SJCRH30 (cell line): ENCODE measurements at regions not wholly inside any gene's neighbourhood (a gene's known extent, or its start where the extent isn't known, plus 50 kb on each side); places are given as distances from the start of the nearest gene placed in this dataset.
"Not testable (repeated sequence)": the region's sequence is repeated elsewhere in the genome, so short reads cannot be mapped to it uniquely, and the experiment has no call there.

Source experiments
- DNase-seq, 2 experiments: peaks; one replicate each; pipeline ENCODE4 v3.0.0-alpha.2; 2015 to 2020
- H3K27ac ChIP-seq: fragments of 250-450 bp; sonication (Bioruptor Pico); 2 replicates; pipeline ENCODE4 v1.5.1; 2020; ENCODE audit warnings: mild to moderate bottlenecking, moderate library complexity
- H3K27me3 ChIP-seq: fragments of 250-450 bp; sonication (Bioruptor Pico); 2 replicates; pipeline ENCODE4 v1.5.1; 2020; ENCODE audit warnings: mild to moderate bottlenecking, moderate library complexity
- H3K36me3 ChIP-seq: fragments of 250-450 bp; sonication (Bioruptor Pico); 2 replicates; pipeline ENCODE4 v1.5.1; 2020; ENCODE audit warnings: mild to moderate bottlenecking, moderate library complexity
- H3K4me1 ChIP-seq: fragments of 250-450 bp; sonication (Bioruptor Pico); 2 replicates; pipeline ENCODE4 v1.5.1; 2020; ENCODE audit warnings: mild to moderate bottlenecking, moderate library complexity
- H3K4me3 ChIP-seq: fragments of 250-450 bp; sonication (Bioruptor Pico); 2 replicates; pipeline ENCODE4 v1.5.1; 2020; ENCODE audit warnings: mild to moderate bottlenecking, moderate library complexity
- H3K9me3 ChIP-seq: fragments of 250-450 bp; sonication (Bioruptor Pico); replicated peaks from 2 replicates; pipeline ENCODE4 v1.5.1; 2020; ENCODE audit warnings: mild to moderate bottlenecking, moderate library complexity

DNA sequence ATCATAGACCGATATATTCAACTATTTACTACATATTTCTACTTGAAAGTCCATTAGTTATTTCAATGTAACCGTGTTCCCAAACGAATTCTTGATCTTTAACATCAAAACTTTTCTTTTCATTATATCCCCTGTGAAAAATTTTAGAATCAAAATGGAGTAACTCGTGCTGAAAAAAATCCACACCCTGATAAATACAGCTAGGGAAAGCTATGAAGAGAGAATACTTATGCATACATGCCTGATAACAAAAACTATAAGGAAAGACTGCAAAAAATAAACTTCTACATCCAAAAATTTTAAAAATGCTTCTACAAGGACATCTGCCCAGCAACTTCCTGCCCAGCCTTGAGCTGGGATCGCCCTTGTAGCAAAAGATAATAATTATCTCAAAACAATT, 2458.3 kb upstream of the PCDH20 start:
- Histone ChIP-seq H3K27me3 (no peaks in the 10 kb centered on the region), H3K27ac (no peak overlapping the region), H3K36me3 (no peaks in the 10 kb centered on the region), H3K9me3 (no peaks in the 10 kb centered on the region; the same call in 1 of the 2 replicates), H3K4me1 (no peaks in the 10 kb centered on the region), H3K4me3 (no peak overlapping the region)
- no peak for DNase-seq

DNA sequence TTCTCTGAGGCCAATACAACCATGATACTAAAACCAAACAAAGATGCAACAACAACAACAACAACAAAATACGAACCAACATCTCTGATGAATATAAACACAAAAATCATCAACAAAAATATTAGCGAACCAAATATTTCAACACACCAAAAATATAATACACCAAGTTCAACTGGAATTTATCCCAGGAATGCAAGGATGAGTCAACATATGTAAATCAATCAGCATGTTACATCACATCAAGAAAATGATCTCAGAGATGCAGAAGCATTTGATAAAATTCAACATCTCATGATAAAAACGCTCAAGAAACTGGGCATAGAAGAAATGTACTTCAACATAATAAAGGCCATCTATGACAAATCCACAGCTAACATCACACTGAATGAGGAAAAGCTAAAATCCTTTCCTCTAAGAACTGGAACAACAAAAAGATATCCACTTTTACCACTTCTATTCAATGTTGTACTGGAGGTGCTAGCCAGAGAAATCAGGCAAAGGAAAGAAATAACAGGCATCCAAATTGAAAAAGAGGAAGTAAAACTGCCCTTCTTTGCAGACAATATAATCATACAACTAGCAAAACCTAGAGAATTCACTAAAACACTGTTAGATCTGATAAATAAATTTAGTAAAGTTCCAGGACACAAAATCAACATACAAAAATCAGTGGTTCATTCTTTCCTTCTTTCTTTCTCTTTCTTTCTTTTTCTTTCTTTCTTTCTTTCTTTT, 2448.7 kb upstream of the PCDH20 start:
- Histone ChIP-seq H3K27ac (no peak overlapping the region), H3K27me3 (no peaks in the 10 kb centered on the region), H3K36me3 (no peaks in the 10 kb centered on the region), H3K4me3 (no peak overlapping the region), H3K9me3 (no peaks in the 10 kb centered on the region), H3K4me1 (no peaks in the 10 kb centered on the region)
- DNase-seq = no peak

DNA sequence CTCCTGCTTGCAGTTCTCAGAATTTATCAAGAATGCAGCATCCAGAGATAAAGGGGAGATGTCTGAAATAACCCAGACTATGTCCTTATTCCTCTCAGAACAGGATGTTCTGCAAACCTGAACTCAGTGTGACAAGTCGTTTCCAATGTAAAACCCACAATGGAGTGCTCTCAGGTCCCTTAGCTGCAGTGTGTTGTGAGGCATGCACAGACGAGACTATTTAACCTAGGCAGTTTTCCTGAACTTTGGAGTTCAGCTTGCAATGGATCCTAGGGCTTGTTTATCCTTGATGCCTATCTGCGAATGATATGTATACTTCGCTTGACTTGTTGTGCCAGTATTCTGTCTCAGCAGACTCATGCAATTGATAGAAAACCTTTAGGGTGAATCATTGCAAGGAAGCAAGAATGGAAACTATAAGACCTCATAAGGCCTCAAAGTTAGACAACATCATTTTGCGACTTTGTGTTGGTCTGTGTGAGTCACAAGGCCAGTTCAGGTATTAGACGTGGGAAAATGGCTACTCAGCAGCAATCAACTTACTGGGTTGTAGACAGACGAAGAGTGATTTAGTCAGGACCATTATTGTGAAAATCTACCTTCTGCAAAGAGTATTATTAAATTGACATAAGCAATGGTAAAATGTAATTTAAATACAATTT, 2439.9 kb upstream of the PCDH20 start:
- no peak overlapping the region for H3K4me3 ChIP-seq
- no peaks in the 10 kb centered on the region for H3K9me3 ChIP-seq
- DNase-seq = no peak
- H3K27me3 ChIP-seq = no peaks in the 10 kb centered on the region
- no peaks in the 10 kb centered on the region for H3K4me1 ChIP-seq
- no peak overlapping the region for H3K27ac ChIP-seq
- H3K36me3 ChIP-seq = no peaks in the 10 kb centered on the region

DNA sequence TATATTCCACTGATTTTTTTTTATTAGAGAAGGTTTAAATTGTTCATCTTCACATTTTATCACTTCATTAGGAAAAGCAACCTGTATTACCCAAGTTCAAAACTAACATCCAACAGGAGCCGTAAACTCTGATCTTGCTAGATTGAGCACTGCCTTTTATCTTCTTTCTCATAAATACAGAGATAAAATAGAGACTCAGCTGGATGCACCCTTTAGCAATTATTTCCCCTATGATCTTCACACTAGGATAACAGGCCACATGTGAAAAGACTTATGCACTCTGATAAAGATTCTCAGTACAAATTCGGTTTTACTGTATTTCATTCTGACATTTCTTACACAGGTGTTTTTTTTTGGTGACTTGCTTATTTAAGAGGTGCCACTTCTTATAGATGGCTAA, 2438.2 kb upstream of the PCDH20 start:
- no peak for DNase-seq
- Histone ChIP-seq H3K36me3 (no peaks in the 10 kb centered on the region), H3K27me3 (no peaks in the 10 kb centered on the region), H3K27ac (no peak overlapping the region), H3K9me3 (no peaks in the 10 kb centered on the region), H3K4me3 (no peak overlapping the region), H3K4me1 (no peaks in the 10 kb centered on the region)

DNA sequence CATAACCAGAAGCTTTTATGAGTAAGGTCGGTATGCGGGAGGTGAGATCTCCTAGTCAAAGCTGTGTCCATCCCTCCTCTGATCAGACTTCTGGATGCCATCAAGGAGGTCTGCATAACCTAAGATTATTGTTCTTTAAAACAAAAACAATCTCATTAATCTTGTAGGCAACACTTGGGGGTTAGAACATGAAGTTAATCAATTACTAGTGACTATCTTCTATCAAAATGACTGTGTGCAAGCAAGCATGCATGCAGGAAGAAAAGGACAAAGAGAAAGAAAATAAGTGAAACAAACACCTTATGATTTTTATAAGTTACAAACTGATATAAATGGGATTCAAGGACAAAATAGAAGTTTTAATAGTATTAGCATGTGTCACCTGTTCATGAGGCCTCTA, 2435.9 kb upstream of the PCDH20 start:
- no peaks in the 10 kb centered on the region for H3K27me3 ChIP-seq
- H3K9me3 ChIP-seq = no peaks in the 10 kb centered on the region
- no peak overlapping the region for H3K27ac ChIP-seq
- H3K36me3 ChIP-seq = no peaks in the 10 kb centered on the region
- no peaks in the 10 kb centered on the region for H3K4me1 ChIP-seq
- DNase-seq = no peak
- no peak overlapping the region for H3K4me3 ChIP-seq

DNA sequence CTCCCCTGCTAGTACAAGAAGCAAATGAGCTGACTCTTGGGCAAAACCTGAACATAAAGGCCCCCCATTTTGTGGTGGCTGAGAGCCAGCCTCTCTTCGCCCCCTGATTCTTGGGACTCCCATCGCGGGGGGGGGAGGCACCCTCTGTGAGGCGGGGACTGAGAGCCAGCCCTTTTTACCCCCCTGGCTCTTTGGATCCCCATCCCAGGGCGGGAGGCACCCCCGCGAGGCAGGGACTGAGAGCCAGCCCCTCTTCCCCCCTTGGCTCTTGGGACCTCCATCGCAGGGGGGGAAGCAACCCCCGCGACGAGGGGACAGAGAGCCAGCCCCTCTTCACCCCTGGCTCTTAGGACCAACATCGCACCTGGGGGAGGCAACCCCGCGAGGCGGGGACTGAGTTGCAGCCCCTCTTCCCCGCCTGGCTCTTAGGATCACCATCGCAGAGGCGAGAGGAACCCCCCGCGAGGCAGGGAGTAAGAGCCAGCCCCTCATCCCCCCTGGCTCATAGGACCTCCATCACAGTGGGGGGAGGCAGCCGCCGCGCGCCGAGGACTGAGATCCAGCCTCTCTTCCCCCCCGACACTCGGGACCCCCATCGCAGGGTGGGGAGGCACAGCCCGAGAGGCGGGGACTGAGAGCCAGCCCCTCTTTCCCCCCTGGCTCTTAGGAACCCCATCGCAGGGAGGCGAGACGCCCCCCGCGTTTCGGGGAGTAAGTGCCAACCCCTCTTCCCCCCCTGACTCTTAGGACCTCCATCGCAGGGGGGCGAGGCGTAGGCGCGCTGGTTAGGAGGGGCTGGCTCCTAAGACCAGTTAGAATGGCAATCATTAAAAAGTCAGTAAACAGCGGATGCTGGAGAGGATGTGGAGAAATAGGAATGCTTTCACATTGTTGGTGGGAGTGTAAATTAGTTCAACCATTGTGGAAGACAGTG, 2428.4 kb upstream of the PCDH20 start:
- Histone ChIP-seq H3K9me3 (no peaks in the 10 kb centered on the region), H3K27ac (no peak overlapping the region), H3K4me3 (no peak overlapping the region), H3K36me3 (no peaks in the 10 kb centered on the region), H3K27me3 (no peaks in the 10 kb centered on the region), H3K4me1 (no peaks in the 10 kb centered on the region)
- DNase-seq = no peak

DNA sequence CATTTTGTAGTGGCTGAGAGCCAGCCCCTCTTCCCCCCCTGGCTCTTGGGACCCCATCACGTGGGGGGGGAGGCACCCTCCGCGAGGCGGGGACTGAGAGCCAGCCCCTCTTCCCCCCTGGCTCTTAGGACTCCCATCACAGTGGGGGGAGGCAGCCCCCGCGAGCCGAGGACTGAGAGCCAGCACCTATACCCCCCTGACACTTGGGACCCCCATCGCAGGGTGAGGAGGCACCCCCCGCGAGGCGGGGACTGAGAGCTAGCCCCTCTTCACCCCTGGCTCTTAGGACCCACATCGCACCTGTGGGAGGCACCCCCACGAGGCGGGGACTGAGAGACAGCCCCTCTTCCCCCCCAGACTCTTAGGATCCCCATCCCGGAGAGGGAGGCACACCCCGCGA, 2426.5 kb upstream of the PCDH20 start:
- no peaks in the 10 kb centered on the region for H3K27me3 ChIP-seq
- H3K9me3 ChIP-seq = no peaks in the 10 kb centered on the region
- no peaks in the 10 kb centered on the region for H3K36me3 ChIP-seq
- H3K27ac ChIP-seq = no peak overlapping the region
- DNase-seq = no peak
- H3K4me1 ChIP-seq = no peaks in the 10 kb centered on the region
- H3K4me3 ChIP-seq = no peak overlapping the region

DNA sequence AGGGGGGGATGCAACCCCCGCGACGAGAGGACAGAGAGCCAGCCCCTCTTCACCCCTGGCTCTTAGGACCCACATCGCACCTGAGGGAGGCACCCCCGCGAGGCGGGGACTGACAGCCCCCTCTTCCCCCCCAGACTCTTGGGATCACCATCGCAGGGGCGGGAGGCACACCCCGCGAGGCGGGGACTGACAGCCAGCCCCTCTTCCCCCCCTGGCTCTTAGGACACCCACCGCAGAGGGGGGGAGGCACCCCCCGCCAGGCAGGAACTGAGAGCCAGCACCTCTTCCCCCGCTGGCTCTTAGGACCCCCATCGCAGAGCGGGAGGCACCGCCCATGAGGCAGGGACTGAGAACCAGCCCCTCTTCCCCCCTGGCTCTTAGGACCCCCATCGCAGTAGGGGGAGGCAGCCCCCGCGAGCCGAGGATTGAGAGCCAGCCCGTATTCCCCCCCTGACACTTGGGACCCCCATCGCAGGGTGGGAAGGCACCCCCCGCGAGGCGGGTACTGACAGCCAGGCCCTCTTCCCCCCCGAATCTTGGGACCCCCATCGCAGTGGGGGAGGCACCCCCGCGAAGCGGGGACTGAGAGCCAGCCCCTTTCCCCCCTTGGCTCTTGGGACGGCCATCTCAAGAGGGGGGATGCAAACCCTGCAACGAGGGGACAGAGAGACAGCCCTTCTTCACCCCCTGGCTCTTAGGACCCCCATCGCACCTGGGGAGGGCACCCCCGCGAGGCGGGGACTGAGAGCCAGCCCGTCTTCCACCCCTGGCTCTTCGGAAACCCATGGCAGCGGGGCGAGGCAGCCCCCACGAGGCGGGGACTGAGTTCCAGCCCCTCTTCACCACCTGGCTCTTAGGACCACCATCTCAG, 2425.1 kb upstream of the PCDH20 start:
- no peaks in the 10 kb centered on the region for H3K9me3 ChIP-seq
- H3K27me3 ChIP-seq = no peaks in the 10 kb centered on the region
- H3K4me1 ChIP-seq = no peaks in the 10 kb centered on the region
- H3K4me3 ChIP-seq = no peak overlapping the region
- H3K36me3 ChIP-seq = no peaks in the 10 kb centered on the region
- no peak overlapping the region for H3K27ac ChIP-seq
- no peak for DNase-seq

DNA sequence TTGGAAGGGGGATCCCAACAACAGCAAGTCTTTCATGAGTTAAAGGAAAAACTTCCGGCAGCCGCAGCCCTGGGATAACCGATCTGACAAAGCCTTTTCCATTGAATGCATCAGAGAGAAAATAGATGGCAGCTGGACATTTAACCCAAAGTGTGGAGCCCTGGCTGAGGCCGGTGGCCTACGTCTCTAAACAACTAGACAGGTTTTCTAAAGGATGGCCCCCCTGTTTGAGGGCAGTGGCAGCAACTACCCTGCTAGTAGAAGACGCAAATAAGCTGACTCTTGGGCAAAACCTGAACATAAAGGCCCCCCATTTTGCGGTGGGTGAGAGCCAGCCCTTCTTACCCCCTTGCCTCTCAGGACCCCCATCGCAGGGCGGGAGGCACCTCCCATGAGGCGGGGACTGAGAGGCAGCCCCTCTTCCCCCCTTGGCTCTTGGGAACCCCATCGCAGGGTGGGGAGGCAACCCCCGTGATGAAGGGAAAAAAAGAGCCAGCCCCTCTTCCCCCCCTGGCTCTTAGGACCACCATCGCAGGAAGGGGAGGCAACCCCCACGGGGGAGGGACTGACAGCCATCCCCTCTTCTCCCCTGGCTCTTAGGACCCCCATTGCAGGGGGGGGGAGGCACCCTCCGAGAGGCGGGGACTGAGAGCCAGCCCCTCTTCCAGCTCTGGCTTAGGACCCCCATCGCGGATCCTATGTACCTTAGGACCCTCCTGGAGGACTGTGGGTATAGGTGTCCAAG, 2422.9 kb upstream of the PCDH20 start:
- H3K9me3 ChIP-seq = no peaks in the 10 kb centered on the region
- no peak overlapping the region for H3K27ac ChIP-seq
- H3K4me3 ChIP-seq = no peak overlapping the region
- no peaks in the 10 kb centered on the region for H3K36me3 ChIP-seq
- H3K4me1 ChIP-seq = no peaks in the 10 kb centered on the region
- DNase-seq = no peak
- H3K27me3 ChIP-seq = no peaks in the 10 kb centered on the region

DNA sequence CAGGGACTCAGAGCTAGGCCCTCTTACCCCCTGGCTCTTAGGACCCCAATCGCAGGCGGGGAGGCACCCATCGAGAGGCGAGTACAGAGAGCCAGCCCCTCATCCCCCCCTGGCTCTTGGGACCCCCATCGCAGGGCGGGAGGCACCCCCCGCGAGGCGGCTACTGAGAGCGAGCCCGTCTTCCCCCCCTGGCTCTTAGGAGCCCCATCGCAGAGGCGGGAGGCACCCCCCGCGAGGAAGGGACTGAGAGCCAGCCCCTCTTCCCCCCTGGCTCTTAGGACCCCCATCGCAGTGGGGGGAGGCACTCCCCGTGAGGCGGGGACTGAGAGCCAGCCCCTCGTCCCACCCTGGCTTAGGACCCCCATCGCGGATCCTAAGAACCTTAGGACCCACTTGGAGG, 2422.1 kb upstream of the PCDH20 start:
- H3K27ac ChIP-seq, H3K27me3 ChIP-seq, H3K9me3 ChIP-seq, H3K4me1 ChIP-seq, H3K4me3 ChIP-seq, H3K36me3 ChIP-seq, DNase-seq: not testable (repeated sequence)

DNA sequence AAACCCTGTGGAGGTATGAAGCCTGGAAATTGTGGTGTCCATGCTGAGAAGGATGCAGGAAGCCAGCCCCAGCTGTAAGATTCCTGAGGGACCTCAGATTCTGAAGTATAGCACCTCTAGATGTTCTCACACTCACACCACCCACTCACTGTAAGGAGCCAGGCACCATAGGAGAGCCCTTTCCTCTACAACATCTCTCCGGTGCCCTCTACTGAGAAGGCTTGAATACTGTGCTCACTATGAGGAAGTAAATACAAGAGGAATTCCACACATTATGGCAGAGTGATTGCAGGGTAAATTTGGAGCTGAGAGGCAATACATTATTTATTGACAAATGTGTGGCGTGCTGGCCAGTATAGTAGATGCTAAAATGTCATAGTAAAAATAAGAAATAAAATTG, 2414.0 kb upstream of the PCDH20 start:
- H3K27me3 ChIP-seq, H3K36me3 ChIP-seq, H3K4me3 ChIP-seq, H3K4me1 ChIP-seq, H3K9me3 ChIP-seq, DNase-seq, H3K27ac ChIP-seq: not testable (repeated sequence)

DNA sequence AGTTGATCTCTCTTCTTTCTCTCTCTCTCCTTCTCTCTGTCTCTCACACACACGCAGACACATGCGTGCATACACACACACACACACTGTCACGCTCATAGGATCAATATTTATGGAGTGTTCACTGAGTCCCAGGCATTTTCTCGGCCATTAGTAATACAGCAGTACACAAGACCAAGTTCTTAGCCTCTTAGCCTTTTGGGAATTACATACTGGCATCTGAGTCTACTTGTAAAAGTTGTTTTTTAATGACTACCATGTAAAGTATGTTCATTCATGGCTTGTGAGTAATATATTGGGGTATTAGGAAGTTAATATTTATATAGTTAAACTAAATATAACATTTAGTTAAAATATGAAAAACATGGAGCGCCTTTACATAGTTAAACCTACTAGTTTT, 2406.1 kb upstream of the PCDH20 start:
- H3K36me3 ChIP-seq, H3K27ac ChIP-seq, H3K4me3 ChIP-seq, H3K27me3 ChIP-seq, H3K4me1 ChIP-seq, DNase-seq, H3K9me3 ChIP-seq: not testable (repeated sequence)

DNA sequence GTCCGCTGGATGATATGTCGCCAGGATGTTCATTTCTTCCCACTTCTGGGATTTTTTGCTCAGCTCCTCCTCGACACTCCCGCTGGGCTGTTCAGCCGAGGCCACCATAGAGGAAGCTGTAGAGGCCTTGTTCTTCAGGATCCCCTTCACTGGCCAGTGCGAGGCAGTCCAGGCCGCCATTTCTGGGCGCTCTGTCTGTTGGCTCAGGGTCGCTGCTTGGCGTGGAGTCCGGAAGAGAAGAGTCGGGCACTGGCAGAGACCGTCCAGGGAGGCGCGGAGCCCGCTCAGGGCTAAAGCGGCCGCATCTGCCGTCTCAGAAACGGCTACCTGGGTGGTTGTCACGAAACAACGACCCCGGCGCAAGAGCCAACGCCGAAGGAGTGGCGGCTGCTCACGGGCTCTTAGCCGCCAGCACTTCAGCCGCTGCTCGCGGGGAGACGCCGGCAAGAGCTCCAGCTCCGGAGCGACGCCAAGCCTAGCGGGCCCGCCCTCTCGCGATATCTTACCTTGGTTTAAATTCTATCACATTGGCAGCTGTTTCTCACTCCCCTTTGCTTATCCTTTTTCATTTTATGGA, 2395.9 kb upstream of the PCDH20 start:
- H3K9me3 ChIP-seq, H3K4me3 ChIP-seq, H3K27me3 ChIP-seq, H3K4me1 ChIP-seq, DNase-seq, H3K27ac ChIP-seq, H3K36me3 ChIP-seq: not testable (repeated sequence)

DNA sequence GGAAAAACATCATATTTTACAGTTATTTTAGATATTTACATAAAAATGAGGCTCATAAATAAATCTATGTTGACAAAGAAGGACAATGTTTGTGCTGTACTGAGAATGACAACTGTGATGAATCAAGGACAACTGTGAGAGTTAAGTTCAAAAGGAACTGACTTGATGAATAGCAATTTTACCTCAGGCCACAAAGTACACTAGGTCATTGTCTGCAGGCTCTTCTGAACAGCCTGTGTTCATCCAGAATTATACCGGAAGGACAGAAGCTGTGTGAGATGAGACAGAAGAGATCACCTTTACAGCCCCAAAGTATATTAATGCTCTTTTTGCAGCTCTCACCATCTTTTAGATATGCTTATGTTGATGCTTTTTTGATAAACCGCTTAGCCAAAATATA, 2375.5 kb upstream of the PCDH20 start:
- H3K27ac ChIP-seq = peak overlapping the region; percentile 45
- peak in 1 of 2 experiments; percentile 43 for DNase-seq
- not testable (repeated sequence) for H3K36me3 ChIP-seq, H3K27me3 ChIP-seq, H3K9me3 ChIP-seq, H3K4me1 ChIP-seq, H3K4me3 ChIP-seq
